ENCODE measurements at regions not wholly inside any gene's neighbourhood (a gene's known extent, or its start where the extent isn't known, plus 50 kb on each side); places are given as distances from the start of the nearest gene placed in this dataset.

GRCh38 chr1:75984781-75985180 is 52.6 kb upstream of the ASB17 start:
- no peak for DNase-seq
- Histone ChIP-seq H3K4me3 (ENCODE audit: low read length) (no peak overlapping the region), H3K36me3 (ENCODE audit: control insufficient read depth, insufficient read depth, low read length) (no peaks in the 10 kb centered on the region), H3K27ac (ENCODE audit: low read length) (no peak overlapping the region), H3K27me3 (ENCODE audit: control insufficient read depth, insufficient read depth, low read length) (no peaks in the 10 kb centered on the region), H3K9me3 (ENCODE audit: control insufficient read depth, insufficient read depth, low read length) (no peaks in the 10 kb centered on the region), H3K4me1 (ENCODE audit: control insufficient read depth, insufficient read depth, low read length) (no peaks in the 10 kb centered on the region)
- H3K36me3 Mint-ChIP-seq, result no peaks in the 10 kb centered on the region
- no peak for ATAC-seq
- WGBS (ENCODE audit: insufficient coverage), result 64% methylated on average over 3 of the region's 3 CpGs
- no peak overlapping the region for H3K27ac Mint-ChIP-seq
- no peak overlapping the region for H3K4me3 Mint-ChIP-seq
- no peaks in the 10 kb centered on the region for H3K9me3 Mint-ChIP-seq
- no peak for TF ChIP-seq CTCF (IDR thresholded peaks at IDR 0.05)
- intact Hi-C loops (cut with micrococcal nuclease), result no loop called here
- H3K27me3 Mint-ChIP-seq (ENCODE audit: low read depth in 2 of 2), result peaks cover 0 to 3% of the 10 kb centered on the region in 2 donors
- no peaks in the 10 kb centered on the region for H3K4me1 Mint-ChIP-seq

GRCh38 chr1:75985827-75986226 is 53.6 kb upstream of the ASB17 start:
- DNase-seq (no peak), ATAC-seq (no peak)
- Histone ChIP-seq H3K4me1 (ENCODE audit: control insufficient read depth, insufficient read depth, low read length) (no peaks in the 10 kb centered on the region), H3K27me3 (ENCODE audit: control insufficient read depth, insufficient read depth, low read length) (no peaks in the 10 kb centered on the region), H3K36me3 (ENCODE audit: control insufficient read depth, insufficient read depth, low read length) (no peaks in the 10 kb centered on the region), H3K4me3 (ENCODE audit: low read length) (no peak overlapping the region), H3K9me3 (ENCODE audit: control insufficient read depth, insufficient read depth, low read length) (no peaks in the 10 kb centered on the region), H3K27ac (ENCODE audit: low read length) (no peak overlapping the region)
- intact Hi-C loops (cut with micrococcal nuclease), result no loop called here
- 86% methylated on average over 2 of the region's 4 CpGs for WGBS (ENCODE audit: insufficient coverage)
- TF ChIP-seq CTCF (IDR thresholded peaks at IDR 0.05), result no peak
- H3K4me1 Mint-ChIP-seq, result no peaks in the 10 kb centered on the region
- no peaks in the 10 kb centered on the region for H3K9me3 Mint-ChIP-seq
- no peak overlapping the region for H3K4me3 Mint-ChIP-seq
- H3K36me3 Mint-ChIP-seq, result no peaks in the 10 kb centered on the region
- no peak overlapping the region for H3K27ac Mint-ChIP-seq
- H3K27me3 Mint-ChIP-seq (ENCODE audit: low read depth in 2 of 2), result peaks cover 0 to 3% of the 10 kb centered on the region in 2 donors

GRCh38 chr1:75986478-75986877 is 54.3 kb upstream of the ASB17 start:
- Mint-ChIP-seq H3K36me3 (no peaks in the 10 kb centered on the region), H3K9me3 (no peaks in the 10 kb centered on the region), H3K27me3 (ENCODE audit: low read depth in 2 of 2) (peaks cover 0 to 3% of the 10 kb centered on the region in 2 donors), H3K4me3 (no peak overlapping the region), H3K27ac (no peak overlapping the region), H3K4me1 (no peaks in the 10 kb centered on the region)
- DNase-seq (no peak), ATAC-seq (no peak)
- no peaks in the 10 kb centered on the region for H3K4me1 ChIP-seq (ENCODE audit: control insufficient read depth, insufficient read depth, low read length)
- TF ChIP-seq CTCF (IDR thresholded peaks at IDR 0.05), result no peak
- H3K27me3 ChIP-seq (ENCODE audit: control insufficient read depth, insufficient read depth, low read length), result no peaks in the 10 kb centered on the region
- H3K9me3 ChIP-seq (ENCODE audit: control insufficient read depth, insufficient read depth, low read length), result no peaks in the 10 kb centered on the region
- intact Hi-C loops (cut with micrococcal nuclease), result no loop called here
- no peaks in the 10 kb centered on the region for H3K36me3 ChIP-seq (ENCODE audit: control insufficient read depth, insufficient read depth, low read length)
- H3K4me3 ChIP-seq (ENCODE audit: low read length), result no peak overlapping the region
- no peak overlapping the region for H3K27ac ChIP-seq (ENCODE audit: low read length)

- H3K4me1 Mint-ChIP-seq, result no peaks in the 10 kb centered on the region
- H3K36me3 Mint-ChIP-seq, result no peaks in the 10 kb centered on the region
- Histone ChIP-seq H3K4me3 (ENCODE audit: low read length) (no peak overlapping the region), H3K4me1 (ENCODE audit: control insufficient read depth, insufficient read depth, low read length) (no peaks in the 10 kb centered on the region), H3K9me3 (ENCODE audit: control insufficient read depth, insufficient read depth, low read length) (no peaks in the 10 kb centered on the region), H3K27me3 (ENCODE audit: control insufficient read depth, insufficient read depth, low read length) (no peaks in the 10 kb centered on the region), H3K27ac (ENCODE audit: low read length) (no peak overlapping the region), H3K36me3 (ENCODE audit: control insufficient read depth, insufficient read depth, low read length) (no peaks in the 10 kb centered on the region)
- peaks cover 0 to 3% of the 10 kb centered on the region in 2 donors for H3K27me3 Mint-ChIP-seq (ENCODE audit: low read depth in 2 of 2)
- DNase-seq (no peak), ATAC-seq (no peak)
- intact Hi-C loops (cut with micrococcal nuclease), result no loop called here
- no peak overlapping the region for H3K4me3 Mint-ChIP-seq
- WGBS (ENCODE audit: insufficient coverage), result 91% methylated on average over 2 of the region's 3 CpGs
- no peaks in the 10 kb centered on the region for H3K9me3 Mint-ChIP-seq
- no peak overlapping the region for H3K27ac Mint-ChIP-seq
- no peak for TF ChIP-seq CTCF (IDR thresholded peaks at IDR 0.05)
Measured at GRCh38 chr1:75989121-75989520, 56.9 kb upstream of the ASB17 start.

Data from natural killer cell (primary cell).